IMR-90 (cell line): ENCODE measurements at regions not wholly inside any gene's neighbourhood (a gene's known extent, or its start where the extent isn't known, plus 50 kb on each side); places are given as distances from the start of the nearest gene placed in this dataset.

Experiments used
- ATAC-seq: fragments of 200-7000 bp; cut with Tn5 transposase; 2 replicates; pipeline ENCODE4 v1.9.1; 2020; ENCODE audit warnings: low read depth, mild to moderate bottlenecking, moderate library complexity
- BruUV-seq: library from RNA; stranded (reverse); fragments of 400-500 nt; replicated peaks from 2 replicates; lab custom pipeline; 2021; lab: Mats Ljungman, UMichigan
- CTCF ChIA-PET: fragments of 300-600 bp; formaldehyde crosslinking; extraction: SDS; loops from one replicate; lab custom pipeline; 2021; ENCODE audit warnings: antibody characterized with exemption; lab: Yijun Ruan, JAX
- POLR2A ChIA-PET: fragments of 300-600 bp; sonication (Branson Sonifier 250); formaldehyde crosslinking; loops from one replicate; lab custom pipeline; 2022; ENCODE audit warnings: antibody characterized with exemption; ENCODE audit not compliant: unreplicated experiment; lab: Charles Lee
- DNase-seq: peaks from one replicate; pipeline ENCODE4 v3.0.0; 2013
- H2AFZ ChIP-seq: replicated peaks from 2 replicates; pipeline ENCODE3; 2013; ENCODE audit warnings: low read length, mild to moderate bottlenecking; ENCODE audit not compliant: poor library complexity
- H2AK5ac ChIP-seq: 2 replicates; pipeline ENCODE4 v1.6.1; 2013; ENCODE audit warnings: low read depth, low read length, inconsistent platforms
- H2AK9ac ChIP-seq: replicated peaks from 2 replicates; pipeline ENCODE3; 2013; ENCODE audit warnings: mild to moderate bottlenecking, low read depth, low read length, moderate library complexity; ENCODE audit not compliant: poor library complexity
- H2BK120ac ChIP-seq: 2 replicates; pipeline ENCODE4 v1.6.1; 2013; ENCODE audit warnings: low read depth, low read length, inconsistent platforms
- H2BK15ac ChIP-seq: 3 replicates; pipeline ENCODE4 v1.6.1; 2013; ENCODE audit warnings: low read depth, low read length, inconsistent platforms
- H2BK20ac ChIP-seq: 2 replicates; pipeline ENCODE4 v1.6.1; 2013; ENCODE audit warnings: low read depth, mild to moderate bottlenecking, inconsistent platforms, low read length, moderate library complexity
- H2BK5ac ChIP-seq: 2 replicates; pipeline ENCODE4 v1.6.1; 2013; ENCODE audit warnings: mild to moderate bottlenecking, low read depth, low read length, inconsistent platforms; ENCODE audit not compliant: poor library complexity, severe bottlenecking
- H3K14ac ChIP-seq: replicated peaks from 2 replicates; pipeline ENCODE4 v1.6.1; 2013; ENCODE audit warnings: low read depth, low read length, inconsistent platforms
- H3K18ac ChIP-seq: 2 replicates; pipeline ENCODE4 v1.6.1; 2013; ENCODE audit warnings: low read depth, low read length, control low read depth
- H3K23ac ChIP-seq: 2 replicates; pipeline ENCODE4 v1.6.1; 2013; ENCODE audit warnings: low read depth, low read length, inconsistent platforms
- H3K27ac ChIP-seq: 2 replicates; pipeline ENCODE4 v1.5.1; 2013; ENCODE audit warnings: mild to moderate bottlenecking, control low read depth, low read length; ENCODE audit not compliant: insufficient read depth
- H3K27me3 ChIP-seq: 2 replicates; pipeline ENCODE4 v1.6.1; 2013; ENCODE audit warnings: low read length; ENCODE audit not compliant: control insufficient read depth, insufficient read depth
- H3K36me3 ChIP-seq: 2 replicates; pipeline ENCODE4 v1.6.1; 2013; ENCODE audit warnings: low read length, mixed read lengths; ENCODE audit not compliant: control insufficient read depth, insufficient read depth
- H3K4ac ChIP-seq: 2 replicates; pipeline ENCODE4 v1.6.1; 2013; ENCODE audit warnings: low read depth, low read length, inconsistent platforms
- H3K4me1 ChIP-seq: 2 replicates; pipeline ENCODE4 v1.6.1; 2013; ENCODE audit warnings: low read length, mixed read lengths; ENCODE audit not compliant: control insufficient read depth, insufficient read depth
- H3K4me2 ChIP-seq: 2 replicates; pipeline ENCODE4 v1.6.1; 2013; ENCODE audit warnings: low read depth, mild to moderate bottlenecking, control low read depth, low read length, moderate library complexity
- H3K4me3 ChIP-seq: 2 replicates; pipeline ENCODE4 v1.5.1; 2013; ENCODE audit warnings: low read depth, mild to moderate bottlenecking, control low read depth, low read length, moderate library complexity; ENCODE audit not compliant: insufficient read depth
- H3K56ac ChIP-seq: 2 replicates; pipeline ENCODE4 v1.6.1; 2013; ENCODE audit warnings: low read length, inconsistent platforms; ENCODE audit not compliant: insufficient read depth; ENCODE audit errors: extremely low read depth
- H3K79me1 ChIP-seq, 2 experiments: 2 replicates each; pipeline ENCODE4 v1.6.1; 2013; ENCODE audit warnings: low read length in 2 of 2, inconsistent platforms in 1 of 2, low read depth in 1 of 2
- H3K9ac ChIP-seq: 2 replicates; pipeline ENCODE4 v1.6.1; 2013; ENCODE audit warnings: low read depth, low read length, control low read depth
- H3K9me1 ChIP-seq: 2 replicates; pipeline ENCODE4 v1.6.1; 2013; ENCODE audit warnings: low read length, inconsistent platforms; ENCODE audit not compliant: insufficient read depth
- H3K9me3 ChIP-seq: 2 replicates; pipeline ENCODE4 v1.6.1; 2013; ENCODE audit warnings: low read length; ENCODE audit not compliant: control insufficient read depth, insufficient read depth
- H4K20me1 ChIP-seq: 2 replicates; pipeline ENCODE4 v1.6.1; 2013; ENCODE audit warnings: low read length, inconsistent platforms; ENCODE audit not compliant: insufficient read depth
- H4K5ac ChIP-seq: 2 replicates; pipeline ENCODE4 v1.6.1; 2013; ENCODE audit warnings: mild to moderate bottlenecking, low read depth, low read length, control low read depth
- H4K8ac ChIP-seq, 2 experiments: 2 replicates each; pipeline ENCODE4 v1.6.1; 2013; ENCODE audit warnings: low read depth in 2 of 2, low read length in 2 of 2, control low read depth in 1 of 2, inconsistent platforms in 1 of 2
- H4K91ac ChIP-seq: 2 replicates; pipeline ENCODE4 v1.6.1; 2013; ENCODE audit warnings: low read depth, low read length, inconsistent platforms; ENCODE audit not compliant: insufficient read depth
- FOS ChIP-seq: fragments of 150-350 bp; IDR thresholded peaks from 2 replicates; pipeline ENCODE4 v1.6.1; 2016; ENCODE audit warnings: low read depth, low read length
- WGBS, 2 experiments: methylation state at CpG; one replicate each; pipeline versions ENCODE4 v1.1.5 to v1.1.7; 2013; ENCODE audit warnings: missing lambda C conversion rate in 2 of 2; ENCODE audit not compliant: insufficient read length in 1 of 2; ENCODE audit errors: extremely low coverage in 2 of 2; 5-methylcytosine and 5-hydroxymethylcytosine counted together
- dilution Hi-C: fragments of 300-500 bp; cut with HindIII; formaldehyde crosslinking; loops from one replicate; pipeline ENCODE4 v1.14.3; 2018; ENCODE audit warnings: low sequenced_read_pairs; ENCODE audit not compliant: unreplicated experiment
- in situ Hi-C: fragments of 300-500 bp; cut with MboI; formaldehyde crosslinking; loops from 3 replicates; pipeline ENCODE4 v1.14.3; 2019; ENCODE audit warnings: low sequenced_read_pairs, inconsistent platforms, mixed read lengths
- intact Hi-C: fragments of 100-400 bp; cut with micrococcal nuclease; formaldehyde crosslinking; loops from 2 replicates; pipeline ENCODE4 v1.10.0; 2022
- TF ChIP-seq, protein P1 (sequence below): fragments of 150-350 bp; IDR thresholded peaks from 2 replicates; pipeline ENCODE4 v1.6.1; 2016; ENCODE audit warnings: low read depth, mild to moderate bottlenecking, low read length, moderate library complexity, borderline replicate concordance

DNA sequence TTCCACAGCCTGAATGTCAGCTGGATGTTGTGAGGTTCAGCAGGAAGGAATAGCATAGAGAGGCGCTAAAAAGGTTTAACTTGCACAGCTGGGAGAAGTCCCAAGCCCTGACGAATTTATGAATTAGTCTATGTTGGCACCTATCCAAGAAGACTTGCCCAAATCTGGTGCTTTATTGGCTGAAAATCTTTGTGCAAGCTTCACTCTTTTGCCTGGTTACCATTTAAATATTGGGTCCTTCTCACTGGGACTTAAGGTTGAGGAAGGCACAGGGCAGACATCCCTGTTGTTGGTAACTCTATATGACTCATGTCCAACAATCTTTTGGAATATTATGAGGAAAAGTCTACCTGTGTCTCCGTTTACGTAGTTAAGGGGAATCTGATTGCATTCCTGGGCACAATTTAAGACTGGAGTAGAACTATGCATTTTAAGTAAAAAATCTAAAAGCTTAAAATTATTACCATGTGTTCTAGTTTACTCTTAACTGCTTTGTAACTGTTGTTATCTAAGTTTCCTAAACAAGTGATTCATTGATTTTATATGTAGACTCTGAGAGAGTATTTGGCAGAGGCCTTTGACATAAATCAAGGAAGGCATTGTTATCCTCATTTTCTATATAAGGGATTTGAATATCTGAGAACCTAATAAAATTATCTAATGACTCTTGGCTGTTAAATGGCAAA is 181.7 kb upstream of the DPYD start:
- dilution Hi-C loops (no loop called here), in situ Hi-C loops (no loop called here), intact Hi-C loops (loop anchor here (5.0 kb wide), 1 partner anchor 50 kb away; no protein-coding TSS in a partner anchor)
- Histone ChIP-seq H3K4me2 (no peak overlapping the region), H3K9me1 (peaks cover 7% of the 10 kb centered on the region; the same call in 1 of the 2 replicates), H4K5ac (no peak overlapping the region), H4K20me1 (no peaks in the 10 kb centered on the region), H3K27me3 (no peaks in the 10 kb centered on the region), H3K4me3 (no peak overlapping the region), H2AK5ac (peak overlapping the region; percentile 55; the same call in 1 of the 2 replicates), H3K18ac (0 out of 2 replicates have a peak overlapping the region, but pooled peaks have one; percentile 9), H2BK120ac (peak overlapping the region; percentile 51), H3K9me3 (peaks cover 3% of the 10 kb centered on the region; the same call in 1 of the 2 replicates), H3K9ac (no peak overlapping the region), H3K4ac (peak overlapping the region; percentile 42; the same call in 1 of the 2 replicates), H2BK15ac (peak overlapping the region; percentile 41; the same call in 2 of the 3 replicates), H2BK5ac (no peak overlapping the region), H4K8ac (peak overlapping the region in 1 of 2 experiments; percentile 36; a peak in 1 of 4 replicates), H2AK9ac (no peak overlapping the region), H3K27ac (no peak overlapping the region), H3K36me3 (no peaks in the 10 kb centered on the region), H3K4me1 (peaks cover 4% of the 10 kb centered on the region), H3K14ac (peak overlapping the region; percentile 16; the same call in 1 of the 2 replicates), H4K91ac (peak overlapping the region; percentile 11; the same call in 1 of the 2 replicates), H3K56ac (no peak overlapping the region), H2BK20ac (0 out of 2 replicates have a peak overlapping the region, but pooled peaks have one; percentile 16), H2AFZ (no peak overlapping the region), H3K23ac (no peak overlapping the region; the same call in 1 of the 2 replicates), H3K79me1 (no peaks in the 10 kb centered on the region)
- BruUV-seq = no TSS peak
- TF ChIP-seq FOS = no peak
- TF ChIP-seq, protein P1, sequence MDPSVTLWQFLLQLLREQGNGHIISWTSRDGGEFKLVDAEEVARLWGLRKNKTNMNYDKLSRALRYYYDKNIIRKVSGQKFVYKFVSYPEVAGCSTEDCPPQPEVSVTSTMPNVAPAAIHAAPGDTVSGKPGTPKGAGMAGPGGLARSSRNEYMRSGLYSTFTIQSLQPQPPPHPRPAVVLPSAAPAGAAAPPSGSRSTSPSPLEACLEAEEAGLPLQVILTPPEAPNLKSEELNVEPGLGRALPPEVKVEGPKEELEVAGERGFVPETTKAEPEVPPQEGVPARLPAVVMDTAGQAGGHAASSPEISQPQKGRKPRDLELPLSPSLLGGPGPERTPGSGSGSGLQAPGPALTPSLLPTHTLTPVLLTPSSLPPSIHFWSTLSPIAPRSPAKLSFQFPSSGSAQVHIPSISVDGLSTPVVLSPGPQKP = no peak
- DNase-seq (peak; percentile 43), ATAC-seq (peak; percentile 31)
- WGBS, 2 experiments = 62% methylated on average over 2 of the region's 4 CpGs; no CpG with 5 or more reads in 1 of the 2 experiments
- CTCF ChIA-PET = no interaction called here
- POLR2A ChIA-PET = no interaction called here
